PFSK-1 (cell line): ENCODE measurements at regions not wholly inside any gene's neighbourhood (a gene's known extent, or its start where the extent isn't known, plus 50 kb on each side); places are given as distances from the start of the nearest gene placed in this dataset.

Experiments used
- FOXP2 ChIP-seq: optimal IDR thresholded peaks from 2 replicates; pipeline ENCODE3; 2011; ENCODE audit warnings: borderline replicate concordance, control low read depth, inconsistent platforms; ENCODE audit not compliant: insufficient read depth; ENCODE audit errors: extremely low read length, extremely low read depth
- POLR2AphosphoS5 ChIP-seq: IDR thresholded peaks from 2 replicates; pipeline ENCODE4 v1.6.1; 2012; ENCODE audit warnings: low read depth, mild to moderate bottlenecking, control low read depth, low read length, moderate library complexity
- REST ChIP-seq, 2 experiments: IDR thresholded peaks; 2 replicates each; pipeline versions ENCODE4 v1.6.1 to v1.8.0; 2011 to 2012; ENCODE audit warnings: low read depth in 2 of 2, low read length in 2 of 2, control low read depth in 1 of 2, inconsistent platforms in 1 of 2, mild to moderate bottlenecking in 1 of 2, moderate library complexity in 1 of 2; ENCODE audit not compliant: insufficient read depth in 1 of 2
- SIN3A ChIP-seq: IDR thresholded peaks from 2 replicates; pipeline ENCODE4 v1.6.1; 2012; ENCODE audit warnings: mild to moderate bottlenecking, low read length, moderate library complexity, borderline replicate concordance; ENCODE audit not compliant: insufficient read depth
- TAF1 ChIP-seq: IDR thresholded peaks from 2 replicates; pipeline ENCODE4 v1.6.1; 2012; ENCODE audit warnings: low read length, control low read depth, borderline replicate concordance; ENCODE audit not compliant: insufficient read depth

- TF ChIP-seq POLR2AphosphoS5 (no peak), FOXP2 (no peak), TAF1 (no peak), SIN3A (no peak), REST (IDR thresholded peaks at IDR 0.05; ENCODE audit: insufficient read depth in 1 of 2, low read depth in 2 of 2, low read length in 2 of 2) (no peak)
These were observed 2185.1 kb upstream of the TENM3 start for GRCh38 chr4:180057891-180058671.

GRCh38 chr4:180058691-180059215 is 2184.4 kb upstream of the TENM3 start:
- TF ChIP-seq TAF1, result no peak
- no peak for TF ChIP-seq SIN3A
- no peak for TF ChIP-seq REST (IDR thresholded peaks at IDR 0.05; ENCODE audit: insufficient read depth in 1 of 2, low read depth in 2 of 2, low read length in 2 of 2)
- no peak for TF ChIP-seq FOXP2

- TF ChIP-seq REST (IDR thresholded peaks at IDR 0.05; ENCODE audit: insufficient read depth in 1 of 2, low read depth in 2 of 2, low read length in 2 of 2) (no peak), POLR2AphosphoS5 (no peak), FOXP2 (no peak), SIN3A (no peak), TAF1 (no peak)
These were observed 2183.9 kb upstream of the TENM3 start for GRCh38 chr4:180059216-180059881.

DNA sequence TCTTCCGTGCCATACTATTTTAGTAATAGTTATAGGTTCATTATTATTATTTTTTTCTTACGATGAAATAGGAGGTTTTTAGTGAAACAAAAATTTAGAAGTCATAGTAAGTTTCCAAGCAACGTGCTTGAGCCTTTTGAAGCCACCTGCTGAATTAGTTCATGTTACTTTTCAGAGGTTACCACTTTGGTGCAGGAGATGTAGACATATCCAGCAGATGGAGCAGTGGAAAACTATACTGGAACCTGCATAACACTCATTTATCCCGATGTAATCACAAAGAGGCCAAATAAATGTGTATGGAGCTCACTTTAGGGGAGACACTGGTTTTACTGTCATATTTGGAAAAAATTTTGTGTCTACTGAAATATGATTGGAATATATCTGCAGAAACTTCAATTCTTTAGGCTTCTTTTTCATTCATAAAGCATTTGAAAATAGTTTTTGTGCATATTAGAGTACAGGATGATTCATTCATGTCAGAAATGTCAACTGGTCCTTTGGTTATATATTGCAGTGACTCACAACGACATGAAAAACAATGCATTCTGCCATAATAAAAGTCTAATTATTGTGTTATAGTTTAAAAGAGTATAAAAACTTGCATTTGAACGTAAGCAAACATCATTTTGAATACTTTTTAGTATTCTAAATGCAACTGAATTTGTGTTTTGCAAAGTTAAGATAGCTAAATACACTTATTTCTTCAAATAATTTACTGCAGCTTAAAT is 2182.9 kb upstream of the TENM3 start:
- TF ChIP-seq POLR2AphosphoS5, result no peak
- TF ChIP-seq REST (IDR thresholded peaks at IDR 0.05; ENCODE audit: insufficient read depth in 1 of 2, low read depth in 2 of 2, low read length in 2 of 2), result no peak
- no peak for TF ChIP-seq FOXP2
- no peak for TF ChIP-seq SIN3A
- no peak for TF ChIP-seq TAF1
